ENCODE measurements at regions not wholly inside any gene's neighbourhood (a gene's known extent, or its start where the extent isn't known, plus 50 kb on each side); places are given as distances from the start of the nearest gene placed in this dataset.
"Not testable (repeated sequence)": the region's sequence is repeated elsewhere in the genome, so short reads cannot be mapped to it uniquely, and the experiment has no call there.

GRCh38 chr15:32508081-32508480, 52.6 kb upstream of the GOLGA8O start:
- H3K36me3 ChIP-seq (ENCODE audit: control insufficient read depth in 2 of 2, insufficient read depth in 1 of 2, low read length in 2 of 2); H3K27ac ChIP-seq (ENCODE audit: extremely low read depth, low read depth, low read length); POLR2A ChIA-PET; CTCF ChIA-PET; H3K4me3 ChIP-seq (ENCODE audit: low read depth, low read length); H3K4me1 ChIP-seq (ENCODE audit: control insufficient read depth, insufficient read depth, low read length); H3K9me3 ChIP-seq (ENCODE audit: control insufficient read depth, insufficient read depth, low read depth, low read length): not testable (repeated sequence)

GRCh38 chr15:32506787-32507186, 51.4 kb upstream of the GOLGA8O start:
- POLR2A ChIA-PET; CTCF ChIA-PET; H3K4me3 ChIP-seq (ENCODE audit: low read depth, low read length); H3K4me1 ChIP-seq (ENCODE audit: control insufficient read depth, insufficient read depth, low read length); H3K36me3 ChIP-seq (ENCODE audit: control insufficient read depth in 2 of 2, insufficient read depth in 1 of 2, low read length in 2 of 2); H3K27ac ChIP-seq (ENCODE audit: extremely low read depth, low read depth, low read length); H3K9me3 ChIP-seq (ENCODE audit: control insufficient read depth, insufficient read depth, low read depth, low read length): not testable (repeated sequence)

- H3K36me3 ChIP-seq (ENCODE audit: control insufficient read depth in 2 of 2, insufficient read depth in 1 of 2, low read length in 2 of 2); H3K27ac ChIP-seq (ENCODE audit: extremely low read depth, low read depth, low read length); H3K4me1 ChIP-seq (ENCODE audit: control insufficient read depth, insufficient read depth, low read length); CTCF ChIA-PET; H3K4me3 ChIP-seq (ENCODE audit: low read depth, low read length); POLR2A ChIA-PET; H3K9me3 ChIP-seq (ENCODE audit: control insufficient read depth, insufficient read depth, low read depth, low read length): not testable (repeated sequence)
Measured at GRCh38 chr15:32505633-32506032, 50.2 kb upstream of the GOLGA8O start.

Measured in HEK293 (cell line).